SH-SY5Y (cell line): ENCODE measurements at regions not wholly inside any gene's neighbourhood (a gene's known extent, or its start where the extent isn't known, plus 50 kb on each side); places are given as distances from the start of the nearest gene placed in this dataset.

Source experiments
- GATA2 ChIP-seq: IDR thresholded peaks from 2 replicates; pipeline ENCODE4 v1.6.1; 2011; ENCODE audit warnings: mild to moderate bottlenecking, low read depth, low read length
- GATA3 ChIP-seq: IDR thresholded peaks from 2 replicates; pipeline ENCODE4 v1.6.1; 2011; ENCODE audit warnings: low read depth, mild to moderate bottlenecking, low read length, moderate library complexity

- no peak for TF ChIP-seq GATA3
- TF ChIP-seq GATA2: no peak
These were observed 85.6 kb upstream of the TMCC3 start for GRCh38 chr12:94736004-94736403.

- TF ChIP-seq GATA2 (no peak), GATA3 (no peak)
These were observed 83.4 kb upstream of the TMCC3 start for GRCh38 chr12:94733727-94734126.

GRCh38 chr12:94732367-94732990 lies 82.1 kb upstream of the TMCC3 start:
- TF ChIP-seq GATA2 (no peak), GATA3 (no peak)

DNA sequence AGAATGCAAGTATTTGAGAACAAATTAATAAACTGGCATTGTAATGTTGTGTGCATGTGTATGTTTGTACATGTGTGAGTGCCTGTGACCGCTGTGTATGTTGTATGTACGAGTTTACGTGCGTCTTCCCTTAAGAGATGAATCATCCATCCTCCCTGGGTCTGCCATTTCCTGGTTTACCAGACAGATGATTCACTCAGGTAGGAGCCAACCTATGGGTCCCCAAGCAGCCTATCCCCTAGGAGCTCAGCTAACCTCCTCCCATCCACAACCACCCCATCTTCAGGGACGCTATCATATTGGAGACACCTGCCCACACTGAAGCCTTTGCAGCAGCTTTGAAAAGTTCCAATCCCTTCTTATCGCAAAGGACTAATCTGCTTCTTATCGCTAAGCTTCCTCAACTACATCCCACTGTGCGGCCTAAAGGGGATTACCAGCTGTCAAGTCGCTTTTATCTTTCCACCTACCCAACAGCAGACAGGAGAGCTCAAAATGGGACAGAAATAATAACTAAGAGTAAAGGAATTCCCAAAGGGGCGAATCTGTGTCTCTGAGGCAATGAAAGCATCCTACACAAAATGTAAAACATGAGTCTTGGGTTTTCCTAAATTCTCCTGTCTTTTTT lies 81.5 kb upstream of the TMCC3 start:
- no peak for TF ChIP-seq GATA3
- no peak for TF ChIP-seq GATA2

- TF ChIP-seq GATA3: no peak
These were observed 80.5 kb upstream of the TMCC3 start for GRCh38 chr12:94730847-94731246.

DNA sequence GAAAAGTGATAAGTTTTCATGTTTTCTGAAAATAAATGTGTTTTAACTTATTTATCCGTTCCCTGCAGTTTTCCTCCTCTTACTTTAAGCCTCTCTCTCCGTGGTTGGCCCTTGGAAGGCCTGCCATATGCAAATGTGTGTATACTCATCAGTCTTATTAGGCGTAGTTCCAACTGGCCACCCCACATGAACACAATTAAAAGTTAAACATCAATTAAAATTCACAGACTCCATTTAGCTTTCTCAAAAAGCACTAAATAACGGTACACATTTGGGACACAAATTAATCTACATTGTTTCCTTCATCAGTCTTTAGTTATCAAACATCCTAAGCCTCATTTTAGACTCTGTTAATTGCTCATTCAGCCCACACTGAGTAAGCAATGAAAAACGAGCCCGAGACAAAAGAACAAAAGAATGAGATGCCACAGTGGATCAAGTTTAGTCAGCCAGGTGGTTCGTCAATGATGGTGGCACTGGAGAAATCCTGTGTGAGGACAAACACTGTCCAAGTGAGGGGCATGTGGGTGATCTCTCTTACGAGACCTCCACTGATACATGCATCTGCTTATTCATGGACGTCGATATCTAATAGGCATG lies 76.0 kb upstream of the TMCC3 start:
- no peak for TF ChIP-seq GATA2
- TF ChIP-seq GATA3: no peak

DNA sequence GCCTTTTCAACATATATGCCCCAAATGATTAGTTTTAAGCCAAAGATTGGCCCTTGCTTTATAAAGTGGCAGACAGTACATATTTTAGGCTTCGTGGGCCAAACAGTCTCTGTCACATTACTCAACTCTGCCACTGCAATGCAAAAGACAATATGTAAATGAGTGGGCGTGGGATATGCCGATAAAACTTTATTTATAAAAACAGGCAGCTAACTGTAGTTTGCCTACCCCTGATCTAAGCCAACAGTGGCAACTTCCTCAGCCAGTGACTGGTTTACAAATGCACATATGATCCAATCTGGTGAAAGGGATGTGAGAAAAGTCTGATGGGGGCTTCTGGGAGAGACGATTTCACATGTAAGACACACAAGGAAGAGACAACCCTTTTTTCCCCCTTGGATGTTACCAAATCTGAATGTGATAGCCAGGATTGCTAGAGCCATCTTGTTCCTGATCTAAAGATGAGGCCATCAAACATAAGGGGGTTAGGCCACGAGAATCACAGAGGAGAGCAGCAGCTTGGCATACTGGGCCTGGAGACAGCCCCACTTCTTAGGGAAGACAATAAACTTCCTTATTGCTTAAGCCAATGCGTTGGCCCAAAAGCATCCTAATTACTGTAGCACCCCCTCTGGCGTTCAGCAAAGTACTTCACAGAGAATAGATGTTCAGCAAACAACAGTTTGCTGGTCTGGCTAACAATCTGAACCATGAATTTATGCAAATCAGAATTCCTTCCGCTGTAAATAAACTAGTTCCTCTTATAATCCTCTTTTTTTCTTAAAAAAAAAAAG lies 75.2 kb upstream of the TMCC3 start:
- TF ChIP-seq GATA2: no peak
- TF ChIP-seq GATA3: no peak

- TF ChIP-seq GATA3: no peak
- no peak for TF ChIP-seq GATA2
These were observed 72.3 kb upstream of the TMCC3 start for GRCh38 chr12:94722664-94723063.

DNA sequence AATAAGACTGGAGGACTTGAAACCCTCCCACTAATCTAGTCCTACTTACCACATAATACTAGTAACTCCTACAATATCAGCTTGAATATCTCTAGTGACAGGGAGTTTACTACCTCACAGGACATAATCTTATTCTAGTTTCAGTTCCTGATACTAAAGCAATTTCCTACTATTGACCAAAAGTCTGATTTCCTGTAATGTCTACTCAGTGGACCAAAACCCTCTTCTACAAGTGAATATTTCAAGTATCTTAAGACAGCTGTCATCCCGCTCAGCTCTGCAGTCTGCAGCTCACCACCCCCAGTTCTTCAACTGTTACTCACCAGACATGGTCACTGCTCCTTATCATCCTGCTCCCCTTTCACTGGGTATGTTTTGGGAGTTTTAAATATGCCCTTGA lies 70.8 kb upstream of the TMCC3 start:
- TF ChIP-seq GATA2: no peak
- no peak for TF ChIP-seq GATA3

- TF ChIP-seq GATA2: no peak
- no peak for TF ChIP-seq GATA3
These were observed 67.8 kb upstream of the TMCC3 start for GRCh38 chr12:94718114-94718513.

DNA sequence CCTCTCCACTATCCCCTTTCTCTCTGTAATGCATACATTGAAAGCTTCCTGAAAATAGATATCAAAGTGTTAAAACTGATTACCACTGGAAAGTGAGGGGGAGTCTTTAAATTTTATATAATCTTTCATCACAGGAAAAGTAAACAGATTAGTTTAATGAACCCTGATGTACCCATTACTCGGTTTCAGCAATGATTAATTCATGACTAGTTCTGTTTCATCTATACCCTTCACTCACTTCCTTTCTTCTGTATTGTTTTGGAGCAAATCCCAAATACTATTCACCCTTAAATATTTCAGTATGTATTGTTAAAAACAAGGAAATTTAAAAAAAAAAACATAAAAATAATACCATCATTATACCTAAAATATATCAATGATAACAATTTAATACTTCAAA lies 67.3 kb upstream of the TMCC3 start:
- TF ChIP-seq GATA2: no peak
- no peak for TF ChIP-seq GATA3

- no peak for TF ChIP-seq GATA2
- no peak for TF ChIP-seq GATA3
These were observed 66.8 kb upstream of the TMCC3 start for GRCh38 chr12:94717108-94717507.

GRCh38 chr12:94716339-94716738 lies 66.0 kb upstream of the TMCC3 start:
- no peak for TF ChIP-seq GATA3
- TF ChIP-seq GATA2: no peak

GRCh38 chr12:94714378-94715114 lies 64.2 kb upstream of the TMCC3 start:
- TF ChIP-seq GATA2 (no peak), GATA3 (no peak)
